Ishikawa (cell line): ENCODE measurements at regions not wholly inside any gene's neighbourhood (a gene's known extent, or its start where the extent isn't known, plus 50 kb on each side); places are given as distances from the start of the nearest gene placed in this dataset.

Experiments used
- CEBPB ChIP-seq: IDR thresholded peaks from 2 replicates; pipeline ENCODE4 v1.6.1; 2012
- CREB1 ChIP-seq: IDR thresholded peaks from 2 replicates; pipeline ENCODE4 v1.6.1; 2012; ENCODE audit warnings: low read depth
- MAX ChIP-seq: IDR thresholded peaks from 2 replicates; pipeline ENCODE4 v1.6.1; 2012
- RAD21 ChIP-seq: IDR thresholded peaks from 2 replicates; pipeline ENCODE4 v1.6.1; 2012; ENCODE audit warnings: low read depth
- REST ChIP-seq: IDR thresholded peaks from 2 replicates; pipeline ENCODE4 v1.6.1; 2012; ENCODE audit warnings: low read depth, mild to moderate bottlenecking
- TAF1 ChIP-seq: IDR thresholded peaks from 2 replicates; pipeline ENCODE4 v1.6.1; 2012; ENCODE audit warnings: low read depth, mild to moderate bottlenecking
- TCF12 ChIP-seq: IDR thresholded peaks from 2 replicates; pipeline ENCODE4 v1.6.1; 2012; ENCODE audit warnings: low read depth

DNA sequence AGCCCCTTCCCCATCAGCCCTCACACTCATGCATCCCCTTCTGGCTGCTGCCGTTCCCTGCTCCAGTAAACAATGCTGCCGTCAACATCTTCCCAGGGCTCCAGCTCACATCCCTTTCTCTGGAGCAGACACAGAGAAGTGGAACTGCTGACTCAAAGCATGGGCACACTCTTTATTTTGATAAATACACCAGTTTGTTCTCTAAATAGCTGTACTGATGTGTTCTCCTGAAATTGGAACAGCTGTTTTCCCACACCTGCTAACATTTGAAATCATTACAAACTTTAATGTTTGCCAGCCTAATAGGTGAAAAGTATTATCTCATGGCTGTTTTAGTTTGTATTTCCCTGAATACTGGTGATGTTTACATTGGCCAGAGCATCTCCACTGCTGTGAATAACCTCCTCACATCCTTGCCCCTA, 102.1 kb upstream of the NXT1 start:
- TF ChIP-seq CREB1 (no peak), RAD21 (no peak), MAX (no peak), TCF12 (no peak), REST (no peak), CEBPB (no peak), TAF1 (no peak)
